ENCODE measurements at regions not wholly inside any gene's neighbourhood (a gene's known extent, or its start where the extent isn't known, plus 50 kb on each side); places are given as distances from the start of the nearest gene placed in this dataset.

DNA sequence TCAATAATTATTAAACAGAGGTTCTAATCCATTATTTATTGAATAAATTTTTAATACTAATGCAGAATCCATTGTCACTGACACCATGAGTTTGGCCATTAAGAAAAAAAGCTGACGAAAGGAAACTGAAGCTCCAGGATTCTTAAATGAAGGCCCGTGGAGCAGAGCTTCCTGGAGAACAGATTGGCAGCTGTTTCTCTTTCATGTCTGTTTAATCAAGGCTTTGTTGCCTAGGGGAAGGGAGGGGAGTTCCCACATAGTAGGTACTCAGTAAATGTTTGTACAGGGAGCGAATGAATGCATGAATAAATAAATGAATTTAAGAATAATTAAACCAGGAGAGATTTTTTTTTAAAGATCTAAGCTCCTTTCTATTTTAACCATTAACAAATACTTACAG is 315.1 kb upstream of the KLHL29 start:
- H3K27me3 ChIP-seq (ENCODE audit: control insufficient read depth in 2 of 2, insufficient read depth in 2 of 2, low read length in 2 of 2): no peaks in the 10 kb centered on the region
- no peak overlapping the region for H3K27ac ChIP-seq (ENCODE audit: low read depth in 2 of 2, low read length in 2 of 2)
- no peak overlapping the region for H3K9ac ChIP-seq (ENCODE audit: low read depth in 1 of 2, low read length in 2 of 2)
- H3K4me3 ChIP-seq (ENCODE audit: low read length in 2 of 2): no peak overlapping the region
- no peaks in the 10 kb centered on the region for H3K36me3 ChIP-seq (ENCODE audit: control insufficient read depth in 2 of 2, insufficient read depth in 2 of 2, low read length in 2 of 2)
- no peaks in the 10 kb centered on the region for H3K9me3 ChIP-seq (ENCODE audit: control insufficient read depth in 2 of 2, low read length in 2 of 2)
- H3K4me1 ChIP-seq (ENCODE audit: control insufficient read depth in 2 of 2, insufficient read depth in 2 of 2, low read length in 2 of 2): no peaks in the 10 kb centered on the region

DNA sequence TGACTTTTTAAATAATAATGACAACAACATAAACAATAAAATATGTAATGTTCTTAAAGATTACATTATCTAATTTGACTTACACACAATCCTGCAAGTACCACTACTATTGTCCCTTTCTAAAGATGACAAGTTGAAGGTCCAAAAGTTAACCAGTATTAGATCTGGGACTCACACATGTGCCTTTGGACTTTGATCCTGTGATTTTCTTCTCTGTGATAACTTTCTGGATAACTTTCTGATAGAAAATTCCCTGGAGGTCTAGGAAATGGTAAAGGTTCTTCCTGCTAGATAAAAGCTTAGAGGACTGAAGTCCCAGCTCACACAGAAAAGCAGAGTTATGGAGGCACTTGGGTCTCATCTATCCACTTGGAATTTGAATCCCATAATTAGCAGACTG is 311.9 kb upstream of the KLHL29 start:
- H3K36me3 ChIP-seq (ENCODE audit: control insufficient read depth in 2 of 2, insufficient read depth in 2 of 2, low read length in 2 of 2): no peaks in the 10 kb centered on the region
- no peaks in the 10 kb centered on the region for H3K4me1 ChIP-seq (ENCODE audit: control insufficient read depth in 2 of 2, insufficient read depth in 2 of 2, low read length in 2 of 2)
- no peaks in the 10 kb centered on the region for H3K27me3 ChIP-seq (ENCODE audit: control insufficient read depth in 2 of 2, insufficient read depth in 2 of 2, low read length in 2 of 2)
- H3K9ac ChIP-seq (ENCODE audit: low read depth in 1 of 2, low read length in 2 of 2): no peak overlapping the region
- no peak overlapping the region for H3K27ac ChIP-seq (ENCODE audit: low read depth in 2 of 2, low read length in 2 of 2)
- H3K4me3 ChIP-seq (ENCODE audit: low read length in 2 of 2): no peak overlapping the region
- H3K9me3 ChIP-seq (ENCODE audit: control insufficient read depth in 2 of 2, low read length in 2 of 2): no peaks in the 10 kb centered on the region

DNA sequence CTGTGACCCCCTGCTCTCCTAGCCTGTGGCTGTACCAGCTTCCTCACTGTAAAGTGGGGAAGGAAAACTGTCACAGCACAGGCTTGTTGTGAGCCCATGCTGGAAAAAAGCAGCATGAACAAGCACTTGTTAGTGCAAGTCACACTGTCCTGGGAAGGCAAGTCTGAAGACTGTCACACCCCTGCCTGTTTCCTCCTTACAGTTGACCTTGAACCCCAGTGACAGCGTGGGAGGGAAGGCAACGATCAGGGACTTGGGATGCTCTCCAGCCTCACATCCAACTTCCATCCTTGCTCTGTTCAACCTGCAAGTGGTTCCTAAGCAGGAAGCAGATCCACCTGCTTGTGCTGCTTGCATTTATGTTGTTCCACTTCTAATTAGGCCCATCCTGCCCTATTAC is 311.3 kb upstream of the KLHL29 start:
- Histone ChIP-seq H3K4me1 (ENCODE audit: control insufficient read depth in 2 of 2, insufficient read depth in 2 of 2, low read length in 2 of 2) (no peaks in the 10 kb centered on the region), H3K4me3 (ENCODE audit: low read length in 2 of 2) (no peak overlapping the region), H3K9ac (ENCODE audit: low read depth in 1 of 2, low read length in 2 of 2) (no peak overlapping the region), H3K9me3 (ENCODE audit: control insufficient read depth in 2 of 2, low read length in 2 of 2) (no peaks in the 10 kb centered on the region), H3K36me3 (ENCODE audit: control insufficient read depth in 2 of 2, insufficient read depth in 2 of 2, low read length in 2 of 2) (no peaks in the 10 kb centered on the region), H3K27ac (ENCODE audit: low read depth in 2 of 2, low read length in 2 of 2) (no peak overlapping the region), H3K27me3 (ENCODE audit: control insufficient read depth in 2 of 2, insufficient read depth in 2 of 2, low read length in 2 of 2) (no peaks in the 10 kb centered on the region)

DNA sequence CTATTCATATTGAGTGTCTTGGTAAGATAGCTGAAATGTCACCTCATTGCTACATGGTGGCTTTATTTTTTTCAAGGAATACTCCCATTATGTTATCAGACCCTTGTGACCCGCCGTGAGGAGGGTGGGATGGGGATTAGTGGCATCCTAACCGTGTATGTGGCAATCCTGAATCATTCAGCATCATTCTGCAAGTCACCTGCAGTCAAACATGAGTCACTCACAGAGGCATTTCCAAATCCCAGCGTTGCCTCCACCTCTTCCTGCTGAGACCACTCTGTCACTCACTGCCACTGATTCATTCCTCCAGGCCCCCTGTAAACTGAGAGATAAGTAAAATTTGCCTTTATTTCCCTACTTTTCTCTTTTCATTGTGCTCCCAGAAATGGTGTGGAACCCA is 307.4 kb upstream of the KLHL29 start:
- Histone ChIP-seq H3K9me3 (ENCODE audit: control insufficient read depth in 2 of 2, low read length in 2 of 2) (no peaks in the 10 kb centered on the region), H3K9ac (ENCODE audit: low read depth in 1 of 2, low read length in 2 of 2) (no peak overlapping the region), H3K27me3 (ENCODE audit: control insufficient read depth in 2 of 2, insufficient read depth in 2 of 2, low read length in 2 of 2) (no peaks in the 10 kb centered on the region), H3K36me3 (ENCODE audit: control insufficient read depth in 2 of 2, insufficient read depth in 2 of 2, low read length in 2 of 2) (no peaks in the 10 kb centered on the region), H3K27ac (ENCODE audit: low read depth in 2 of 2, low read length in 2 of 2) (no peak overlapping the region), H3K4me1 (ENCODE audit: control insufficient read depth in 2 of 2, insufficient read depth in 2 of 2, low read length in 2 of 2) (no peaks in the 10 kb centered on the region), H3K4me3 (ENCODE audit: low read length in 2 of 2) (no peak overlapping the region)

DNA sequence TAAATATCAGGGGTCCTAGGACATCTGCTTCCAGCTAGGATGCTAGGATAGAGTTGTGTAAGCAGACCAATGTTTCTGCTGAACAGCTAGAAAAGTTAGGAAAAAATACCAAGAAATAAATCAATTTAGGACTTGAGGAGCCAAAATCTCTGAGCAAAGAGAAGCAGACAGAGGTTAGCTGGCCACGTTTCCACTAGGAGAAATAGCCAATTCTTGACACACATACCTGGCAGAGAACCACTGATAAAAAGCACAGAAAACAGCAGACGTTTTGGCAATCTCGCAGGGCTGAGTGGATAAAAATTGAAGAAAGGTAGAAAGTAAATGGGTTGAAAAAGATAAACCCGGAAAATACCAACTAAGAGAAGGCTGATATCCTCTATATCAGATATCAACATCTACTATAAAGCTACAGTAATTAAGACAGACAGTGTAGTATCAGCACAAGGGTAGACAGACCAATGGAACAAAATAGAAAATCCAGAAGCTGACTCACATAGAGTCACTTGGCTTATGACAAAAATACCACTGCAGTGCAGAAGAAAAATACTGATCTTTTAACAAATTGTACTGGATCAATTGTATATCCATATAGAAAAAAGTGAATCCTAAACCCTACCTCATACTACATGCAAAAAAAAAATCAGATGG is 306.1 kb upstream of the KLHL29 start:
- Histone ChIP-seq H3K36me3 (ENCODE audit: control insufficient read depth in 2 of 2, insufficient read depth in 2 of 2, low read length in 2 of 2) (no peaks in the 10 kb centered on the region), H3K27me3 (ENCODE audit: control insufficient read depth in 2 of 2, insufficient read depth in 2 of 2, low read length in 2 of 2) (no peaks in the 10 kb centered on the region), H3K4me1 (ENCODE audit: control insufficient read depth in 2 of 2, insufficient read depth in 2 of 2, low read length in 2 of 2) (no peaks in the 10 kb centered on the region), H3K9me3 (ENCODE audit: control insufficient read depth in 2 of 2, low read length in 2 of 2) (no peaks in the 10 kb centered on the region), H3K27ac (ENCODE audit: low read depth in 2 of 2, low read length in 2 of 2) (no peak overlapping the region), H3K9ac (ENCODE audit: low read depth in 1 of 2, low read length in 2 of 2) (no peak overlapping the region), H3K4me3 (ENCODE audit: low read length in 2 of 2) (no peak overlapping the region)

DNA sequence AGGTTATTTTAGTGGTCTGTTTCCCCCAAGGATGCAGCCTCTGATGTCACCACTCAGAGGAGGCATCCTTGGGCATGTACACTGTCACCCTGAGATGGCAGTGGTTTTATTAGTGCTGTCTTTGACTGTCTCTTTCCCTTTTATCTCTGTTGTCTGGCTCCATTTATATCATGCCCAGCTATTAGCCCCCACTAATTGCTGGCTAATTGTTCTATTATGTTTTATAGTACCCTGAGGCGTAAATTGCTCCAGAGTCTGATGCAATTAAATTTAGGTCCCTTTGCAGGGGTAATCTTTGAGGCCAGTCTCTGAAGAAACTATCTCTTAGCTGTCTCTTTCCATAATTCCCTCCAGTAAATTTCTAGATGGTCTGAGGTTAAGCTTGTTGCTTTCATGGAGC is 301.0 kb upstream of the KLHL29 start:
- Histone ChIP-seq H3K9me3 (ENCODE audit: control insufficient read depth in 2 of 2, low read length in 2 of 2) (no peaks in the 10 kb centered on the region), H3K36me3 (ENCODE audit: control insufficient read depth in 2 of 2, insufficient read depth in 2 of 2, low read length in 2 of 2) (no peaks in the 10 kb centered on the region), H3K4me3 (ENCODE audit: low read length in 2 of 2) (no peak overlapping the region), H3K27ac (ENCODE audit: low read depth in 2 of 2, low read length in 2 of 2) (no peak overlapping the region), H3K9ac (ENCODE audit: low read depth in 1 of 2, low read length in 2 of 2) (no peak overlapping the region), H3K4me1 (ENCODE audit: control insufficient read depth in 2 of 2, insufficient read depth in 2 of 2, low read length in 2 of 2) (no peaks in the 10 kb centered on the region), H3K27me3 (ENCODE audit: control insufficient read depth in 2 of 2, insufficient read depth in 2 of 2, low read length in 2 of 2) (no peaks in the 10 kb centered on the region)

DNA sequence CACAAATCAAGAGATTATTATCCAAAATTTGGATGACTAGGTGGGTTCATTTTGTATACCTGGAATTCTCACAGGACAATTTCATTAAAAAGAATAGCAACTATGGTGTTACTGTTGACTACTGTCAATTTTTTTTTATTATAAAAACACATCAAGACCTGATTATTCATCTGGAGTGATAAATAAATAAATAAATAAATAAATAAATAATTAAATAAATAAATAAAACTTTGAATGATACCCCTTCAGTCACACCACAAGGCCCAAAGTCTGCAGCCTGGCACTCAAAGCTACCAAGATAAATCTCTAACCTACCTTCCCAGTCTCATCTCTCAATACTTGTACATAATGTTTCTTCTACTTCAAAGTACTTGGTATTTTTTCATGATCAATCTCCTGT is 294.0 kb upstream of the KLHL29 start:
- H3K27ac ChIP-seq (ENCODE audit: low read depth in 2 of 2, low read length in 2 of 2): no peak overlapping the region
- H3K9me3 ChIP-seq (ENCODE audit: control insufficient read depth in 2 of 2, low read length in 2 of 2): no peaks in the 10 kb centered on the region
- no peaks in the 10 kb centered on the region for H3K36me3 ChIP-seq (ENCODE audit: control insufficient read depth in 2 of 2, insufficient read depth in 2 of 2, low read length in 2 of 2)
- no peak overlapping the region for H3K9ac ChIP-seq (ENCODE audit: low read depth in 1 of 2, low read length in 2 of 2)
- H3K4me3 ChIP-seq (ENCODE audit: low read length in 2 of 2): no peak overlapping the region
- no peaks in the 10 kb centered on the region for H3K27me3 ChIP-seq (ENCODE audit: control insufficient read depth in 2 of 2, insufficient read depth in 2 of 2, low read length in 2 of 2)
- no peaks in the 10 kb centered on the region for H3K4me1 ChIP-seq (ENCODE audit: control insufficient read depth in 2 of 2, insufficient read depth in 2 of 2, low read length in 2 of 2)

DNA sequence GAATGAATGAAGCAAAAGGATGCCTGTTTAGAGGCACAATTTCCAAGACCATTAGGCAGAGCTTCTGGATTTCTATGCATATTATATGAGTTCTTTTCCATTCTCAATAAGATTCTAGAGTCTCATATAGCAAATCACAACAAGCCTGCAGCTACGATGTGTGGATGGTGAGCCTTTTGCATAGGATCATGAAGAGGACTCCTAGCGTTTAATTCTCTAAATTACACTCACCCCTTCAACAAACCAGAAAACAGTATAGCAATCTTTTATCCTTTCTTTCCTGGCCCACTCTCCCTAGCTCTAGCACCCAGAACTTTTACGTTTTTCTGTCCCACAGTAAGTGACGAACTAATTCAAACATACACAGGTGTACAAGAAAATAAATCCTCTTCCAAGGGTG is 293.1 kb upstream of the KLHL29 start:
- Histone ChIP-seq H3K27me3 (ENCODE audit: control insufficient read depth in 2 of 2, insufficient read depth in 2 of 2, low read length in 2 of 2) (no peaks in the 10 kb centered on the region), H3K9me3 (ENCODE audit: control insufficient read depth in 2 of 2, low read length in 2 of 2) (no peaks in the 10 kb centered on the region), H3K4me3 (ENCODE audit: low read length in 2 of 2) (no peak overlapping the region), H3K4me1 (ENCODE audit: control insufficient read depth in 2 of 2, insufficient read depth in 2 of 2, low read length in 2 of 2) (no peaks in the 10 kb centered on the region), H3K9ac (ENCODE audit: low read depth in 1 of 2, low read length in 2 of 2) (no peak overlapping the region), H3K27ac (ENCODE audit: low read depth in 2 of 2, low read length in 2 of 2) (no peak overlapping the region), H3K36me3 (ENCODE audit: control insufficient read depth in 2 of 2, insufficient read depth in 2 of 2, low read length in 2 of 2) (no peaks in the 10 kb centered on the region)

DNA sequence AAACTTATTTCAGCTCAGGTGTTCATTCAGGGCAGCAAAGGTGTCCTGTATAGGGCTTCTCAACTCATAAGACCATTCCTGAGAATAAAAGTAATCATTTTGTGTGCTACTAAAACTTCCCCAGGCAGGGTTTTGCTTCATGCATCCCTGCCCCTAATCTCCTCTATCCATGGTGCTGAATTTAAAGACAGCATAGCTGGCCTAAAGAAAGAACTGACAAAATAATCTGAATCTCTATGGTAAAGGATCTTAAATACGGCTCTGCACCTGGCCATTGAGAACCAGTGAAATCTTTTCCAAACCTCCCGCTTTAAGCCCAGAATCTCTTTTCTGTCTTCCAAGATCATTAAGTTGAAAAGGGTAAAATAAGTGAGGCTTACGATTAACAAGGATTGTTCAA is 292.1 kb upstream of the KLHL29 start:
- Histone ChIP-seq H3K9ac (ENCODE audit: low read depth in 1 of 2, low read length in 2 of 2) (no peak overlapping the region), H3K27ac (ENCODE audit: low read depth in 2 of 2, low read length in 2 of 2) (no peak overlapping the region), H3K36me3 (ENCODE audit: control insufficient read depth in 2 of 2, insufficient read depth in 2 of 2, low read length in 2 of 2) (no peaks in the 10 kb centered on the region), H3K4me3 (ENCODE audit: low read length in 2 of 2) (no peak overlapping the region), H3K4me1 (ENCODE audit: control insufficient read depth in 2 of 2, insufficient read depth in 2 of 2, low read length in 2 of 2) (no peaks in the 10 kb centered on the region), H3K9me3 (ENCODE audit: control insufficient read depth in 2 of 2, low read length in 2 of 2) (no peaks in the 10 kb centered on the region), H3K27me3 (ENCODE audit: control insufficient read depth in 2 of 2, insufficient read depth in 2 of 2, low read length in 2 of 2) (no peaks in the 10 kb centered on the region)

DNA sequence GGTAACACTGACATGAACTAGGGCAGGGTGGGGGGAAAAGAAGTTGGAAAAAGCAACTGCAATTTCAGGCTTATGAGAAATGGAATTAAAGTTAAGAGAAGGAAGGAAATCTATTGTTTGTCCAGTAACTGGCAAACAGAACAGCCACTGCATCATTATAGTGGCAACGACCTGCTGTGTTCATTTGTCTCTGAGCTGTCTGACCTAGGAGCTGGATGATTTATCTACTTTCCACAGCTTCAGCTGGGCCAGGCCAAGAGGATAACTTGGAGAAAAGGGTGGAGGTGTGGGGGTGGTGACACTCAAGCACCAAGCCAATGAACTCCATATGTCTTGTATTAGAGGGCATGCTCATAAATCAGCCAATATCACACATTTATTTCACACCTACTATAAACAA is 291.5 kb upstream of the KLHL29 start:
- Histone ChIP-seq H3K4me3 (ENCODE audit: low read length in 2 of 2) (no peak overlapping the region), H3K27me3 (ENCODE audit: control insufficient read depth in 2 of 2, insufficient read depth in 2 of 2, low read length in 2 of 2) (no peaks in the 10 kb centered on the region), H3K27ac (ENCODE audit: low read depth in 2 of 2, low read length in 2 of 2) (no peak overlapping the region), H3K4me1 (ENCODE audit: control insufficient read depth in 2 of 2, insufficient read depth in 2 of 2, low read length in 2 of 2) (no peaks in the 10 kb centered on the region), H3K9ac (ENCODE audit: low read depth in 1 of 2, low read length in 2 of 2) (no peak overlapping the region), H3K36me3 (ENCODE audit: control insufficient read depth in 2 of 2, insufficient read depth in 2 of 2, low read length in 2 of 2) (no peaks in the 10 kb centered on the region), H3K9me3 (ENCODE audit: control insufficient read depth in 2 of 2, low read length in 2 of 2) (no peaks in the 10 kb centered on the region)

Measured in mucosa of rectum (tissue), 2 donors.